ENCODE measurements at regions not wholly inside any gene's neighbourhood (a gene's known extent, or its start where the extent isn't known, plus 50 kb on each side); places are given as distances from the start of the nearest gene placed in this dataset.
A peak's percentile ranks its signal among the peaks of the same experiment; 100 is the strongest.

- TF ChIP-seq PREB (CRISPR knock-in tag; IDR thresholded peaks at IDR 0.05): no peak
- TF ChIP-seq ZBTB12 (CRISPR knock-in tag; IDR thresholded peaks at IDR 0.05): no peak
- no peak for TF ChIP-seq ZNF408 (CRISPR knock-in tag; IDR thresholded peaks at IDR 0.05; ENCODE audit: low read depth)
- peak; percentile 66 for TF ChIP-seq HDAC3 (IDR thresholded peaks at IDR 0.05; ENCODE audit: borderline replicate concordance, partially characterized antibody)
- TF ChIP-seq ZBTB1 (CRISPR knock-in tag; IDR thresholded peaks at IDR 0.05; ENCODE audit: borderline replicate concordance, low read depth): no peak
- no peak for TF ChIP-seq CCAR2 (IDR thresholded peaks at IDR 0.05; ENCODE audit: low read depth, low read length)
- peak; percentile 86 for TF ChIP-seq PML (IDR thresholded peaks at IDR 0.05; ENCODE audit: low read length)
- peak; percentile 87 for TF ChIP-seq TCF3 (CRISPR knock-in tag; IDR thresholded peaks at IDR 0.05)
- TF ChIP-seq BRD9 (IDR thresholded peaks at IDR 0.05; ENCODE audit: low read depth, partially characterized antibody): no peak
- no peak for TF ChIP-seq ZNF764 (CRISPR knock-in tag; IDR thresholded peaks at IDR 0.05; ENCODE audit: low read depth)
- no peak for TF ChIP-seq POU5F1 (IDR thresholded peaks at IDR 0.05; ENCODE audit: borderline replicate concordance, low read depth, low read length, partially characterized antibody)
- no peak for TF ChIP-seq STAG1 (CRISPR knock-in tag; IDR thresholded peaks at IDR 0.05; ENCODE audit: borderline replicate concordance)
- TF ChIP-seq IRF1 (CRISPR knock-in tag; IDR thresholded peaks at IDR 0.05; ENCODE audit: borderline replicate concordance): no peak
- no peak for TF ChIP-seq RNF219 (CRISPR knock-in tag; IDR thresholded peaks at IDR 0.05)
- no peak for TF ChIP-seq ZNF217 (CRISPR knock-in tag; IDR thresholded peaks at IDR 0.05)
- TF ChIP-seq NUFIP1 (IDR thresholded peaks at IDR 0.05; ENCODE audit: partially characterized antibody): no peak
- TF ChIP-seq JUN (IDR thresholded peaks at IDR 0.05; ENCODE audit: borderline replicate concordance, low read depth, low read length): no peak
- no peak for TF ChIP-seq JUN (CRISPR knock-in tag; IDR thresholded peaks at IDR 0.05; ENCODE audit: borderline replicate concordance)
- no peak for TF ChIP-seq HOXB6 (CRISPR knock-in tag; IDR thresholded peaks at IDR 0.05; ENCODE audit: borderline replicate concordance)
- no peak for TF ChIP-seq ARHGAP35 (IDR thresholded peaks at IDR 0.05; ENCODE audit: partially characterized antibody)
- TF ChIP-seq ZNF561 (CRISPR knock-in tag; conservative IDR thresholded peaks at IDR 0.05): no peak
- peak; percentile 95 for TF ChIP-seq CBFA2T3 (IDR thresholded peaks at IDR 0.05)
- peak; percentile 53; the same call in 1 of the 2 replicates for TF ChIP-seq ZBTB9 (CRISPR knock-in tag; IDR thresholded peaks at IDR 0.05)
Observed at GRCh38 chr3:118436697-118437262, 597.9 kb downstream of the IGSF11 start (continued).

All from K562 (cell line).